Mesenchymal stem cell (in vitro differentiated cells and primary cell): ENCODE measurements at regions not wholly inside any gene's neighbourhood (a gene's known extent, or its start where the extent isn't known, plus 50 kb on each side); places are given as distances from the start of the nearest gene placed in this dataset.

ENCODE experiments used
- DNase-seq: peaks from one replicate; pipeline ENCODE4 v3.0.0-alpha.2; 2013
- H2AFZ ChIP-seq: one replicate; pipeline ENCODE4 v1.6.1; 2013; ENCODE audit warnings: low read depth, mild to moderate bottlenecking, control low read depth, inconsistent platforms, low read length, moderate library complexity
- H2AK5ac ChIP-seq: 2 replicates; pipeline ENCODE4 v1.6.1; 2013; ENCODE audit warnings: low read length, moderate library complexity, mild to moderate bottlenecking, inconsistent platforms; ENCODE audit not compliant: severe bottlenecking
- H2BK120ac ChIP-seq: one replicate; pipeline ENCODE4 v1.6.1; 2013; ENCODE audit warnings: low read depth, mild to moderate bottlenecking, inconsistent platforms, low read length, moderate library complexity
- H2BK12ac ChIP-seq, 2 experiments: one replicate each; pipeline ENCODE4 v1.6.1; 2013; ENCODE audit warnings: inconsistent platforms in 2 of 2, low read length in 2 of 2, mild to moderate bottlenecking in 2 of 2, moderate library complexity in 2 of 2, control low read depth in 1 of 2
- H2BK15ac ChIP-seq: one replicate; pipeline ENCODE4 v1.6.1; 2013; ENCODE audit warnings: mild to moderate bottlenecking, low read depth, inconsistent platforms; ENCODE audit not compliant: poor library complexity, severe bottlenecking
- H2BK5ac ChIP-seq: 2 replicates; pipeline ENCODE4 v1.6.1; 2013; ENCODE audit warnings: low read depth, mild to moderate bottlenecking, low read length, control low read depth, inconsistent platforms; ENCODE audit not compliant: poor library complexity, severe bottlenecking
- H3K14ac ChIP-seq, 2 experiments: one replicate each; pipeline ENCODE4 v1.6.1; 2013; ENCODE audit warnings: inconsistent platforms in 2 of 2, low read length in 2 of 2, control low read depth in 1 of 2, mild to moderate bottlenecking in 1 of 2, moderate library complexity in 1 of 2
- H3K18ac ChIP-seq, 2 experiments: one replicate each; pipeline ENCODE4 v1.6.1; 2013; ENCODE audit warnings: inconsistent platforms in 2 of 2, low read length in 2 of 2, control low read depth in 1 of 2, low read depth in 1 of 2, mild to moderate bottlenecking in 1 of 2
- H3K23ac ChIP-seq, 2 experiments: one replicate each; pipeline ENCODE4 v1.6.1; 2013; ENCODE audit warnings: inconsistent platforms in 2 of 2, low read length in 2 of 2, mild to moderate bottlenecking in 2 of 2, moderate library complexity in 2 of 2, control low read depth in 1 of 2
- H3K27ac ChIP-seq: 2 replicates; pipeline ENCODE4 v1.5.1; 2013; ENCODE audit warnings: mild to moderate bottlenecking, moderate library complexity, low read length, control low read depth, inconsistent platforms; ENCODE audit not compliant: poor library complexity, severe bottlenecking
- H3K27me3 ChIP-seq, 2 experiments: 2 replicates each; pipeline versions ENCODE4 v1.6.1 to v1.7.0; 2013; ENCODE audit warnings: low read length in 2 of 2, mild to moderate bottlenecking in 2 of 2, moderate library complexity in 2 of 2, control low read depth in 1 of 2, inconsistent platforms in 1 of 2; ENCODE audit not compliant: control insufficient read depth in 1 of 2, insufficient read depth in 1 of 2
- H3K36me3 ChIP-seq, 2 experiments: 2 replicates each; pipeline versions ENCODE4 v1.6.1 to v1.7.0; 2013; ENCODE audit warnings: low read length in 2 of 2, control low read depth in 1 of 2, inconsistent platforms in 1 of 2, low read depth in 1 of 2, mild to moderate bottlenecking in 1 of 2; ENCODE audit not compliant: insufficient read depth in 2 of 2, control insufficient read depth in 1 of 2
- H3K4ac ChIP-seq, 2 experiments: one replicate each; pipeline ENCODE4 v1.6.1; 2013; ENCODE audit warnings: inconsistent platforms in 2 of 2, low read length in 2 of 2, mild to moderate bottlenecking in 2 of 2, moderate library complexity in 2 of 2, control low read depth in 1 of 2, low read depth in 1 of 2
- H3K4me1 ChIP-seq: 2 replicates; pipeline ENCODE4 v1.6.1; 2013; ENCODE audit warnings: low read depth, low read length, control low read depth; ENCODE audit not compliant: control insufficient read depth, insufficient read depth
- H3K4me2 ChIP-seq: 2 replicates; pipeline ENCODE4 v1.6.1; 2013; ENCODE audit warnings: low read length, mild to moderate bottlenecking, inconsistent platforms; ENCODE audit not compliant: poor library complexity, severe bottlenecking
- H3K4me3 ChIP-seq, 2 experiments: 2 replicates each; pipeline versions ENCODE4 v1.5.1 to v1.7.0; 2013; ENCODE audit warnings: low read length in 2 of 2, mild to moderate bottlenecking in 2 of 2, control low read depth in 1 of 2, low read depth in 1 of 2; ENCODE audit not compliant: insufficient read depth in 1 of 2
- H3K79me1 ChIP-seq: replicated peaks from 2 replicates; pipeline ENCODE4 v1.6.1; 2013; ENCODE audit warnings: mild to moderate bottlenecking, control low read depth, low read length, inconsistent platforms; ENCODE audit not compliant: poor library complexity, severe bottlenecking
- H3K9ac ChIP-seq: 2 replicates; pipeline ENCODE4 v1.7.0; 2013; ENCODE audit warnings: mild to moderate bottlenecking, low read length, moderate library complexity
- H3K9me3 ChIP-seq: 2 replicates; pipeline ENCODE4 v1.7.0; 2013; ENCODE audit warnings: mild to moderate bottlenecking, low read length; ENCODE audit not compliant: control insufficient read depth
- H4K8ac ChIP-seq: one replicate; pipeline ENCODE4 v1.6.1; 2013; ENCODE audit warnings: inconsistent platforms, mild to moderate bottlenecking, low read length, moderate library complexity
- H4K91ac ChIP-seq: one replicate; pipeline ENCODE4 v1.6.1; 2013; ENCODE audit warnings: mild to moderate bottlenecking, low read length, inconsistent platforms
- WGBS: methylation state at CpG from one replicate; pipeline ENCODE4 v1.1.7; 2013; ENCODE audit warnings: mixed read lengths; 5-methylcytosine and 5-hydroxymethylcytosine counted together

GRCh38 chr7:8322667-8323066 is 60.7 kb upstream of the ICA1 start:
- peaks cover 13% of the 10 kb centered on the region for H3K9me3 ChIP-seq
- H3K27ac ChIP-seq = no peak overlapping the region
- no peak overlapping the region for H3K4me2 ChIP-seq
- H3K36me3 ChIP-seq = no peaks in the 10 kb centered on the region
- no peak overlapping the region for H2BK12ac ChIP-seq
- no peaks in the 10 kb centered on the region for H3K79me1 ChIP-seq
- no peak overlapping the region for H3K4ac ChIP-seq
- H4K8ac ChIP-seq = no peak overlapping the region
- 17% methylated on average over 1 of the region's 1 CpG for WGBS
- no peaks in the 10 kb centered on the region for H3K4me1 ChIP-seq
- no peak overlapping the region for H3K23ac ChIP-seq
- no peak overlapping the region for H3K4me3 ChIP-seq
- no peak for DNase-seq
- H2BK120ac ChIP-seq = no peak overlapping the region
- H3K27me3 ChIP-seq = no peaks in the 10 kb centered on the region
- H3K18ac ChIP-seq = no peak overlapping the region
- no peak overlapping the region for H3K9ac ChIP-seq
- H2AFZ ChIP-seq = no peak overlapping the region
- H2BK15ac ChIP-seq = no peak overlapping the region
- no peak overlapping the region for H2BK5ac ChIP-seq
- H3K14ac ChIP-seq = no peak overlapping the region
- H4K91ac ChIP-seq = no peak overlapping the region
- H2AK5ac ChIP-seq = no peak overlapping the region

GRCh38 chr7:8325067-8325466 is 63.1 kb upstream of the ICA1 start:
- H3K18ac ChIP-seq = no peak overlapping the region
- no peak for DNase-seq
- no peak overlapping the region for H3K23ac ChIP-seq
- H4K91ac ChIP-seq = no peak overlapping the region
- no peak overlapping the region for H2BK15ac ChIP-seq
- no peak overlapping the region for H3K4ac ChIP-seq
- no peak overlapping the region for H2BK120ac ChIP-seq
- no peaks in the 10 kb centered on the region for H3K36me3 ChIP-seq
- H3K27ac ChIP-seq = no peak overlapping the region
- H3K79me1 ChIP-seq = no peaks in the 10 kb centered on the region
- no peak overlapping the region for H3K14ac ChIP-seq
- H2AFZ ChIP-seq = no peak overlapping the region
- no peak overlapping the region for H2AK5ac ChIP-seq
- WGBS = 57% methylated on average over 1 of the region's 1 CpG
- H3K4me3 ChIP-seq = no peak overlapping the region
- no peak overlapping the region for H3K9ac ChIP-seq
- H3K9me3 ChIP-seq = peaks cover 6% of the 10 kb centered on the region
- no peak overlapping the region for H2BK5ac ChIP-seq
- peaks cover 0 to 3% of the 10 kb centered on the region in 2 experiments for H3K27me3 ChIP-seq
- no peak overlapping the region for H4K8ac ChIP-seq
- no peaks in the 10 kb centered on the region for H3K4me1 ChIP-seq
- no peak overlapping the region for H2BK12ac ChIP-seq
- H3K4me2 ChIP-seq = no peak overlapping the region

GRCh38 chr7:8327199-8327598 is 65.2 kb upstream of the ICA1 start:
- Histone ChIP-seq H3K27me3 (peaks cover 0 to 3% of the 10 kb centered on the region in 2 experiments), H3K9ac (no peak overlapping the region), H3K4me3 (no peak overlapping the region), H2AFZ (no peak overlapping the region), H3K79me1 (no peaks in the 10 kb centered on the region), H3K4me2 (no peak overlapping the region), H4K91ac (no peak overlapping the region), H3K18ac (no peak overlapping the region), H2BK5ac (no peak overlapping the region), H3K4me1 (no peaks in the 10 kb centered on the region), H2BK120ac (no peak overlapping the region), H3K27ac (no peak overlapping the region), H3K36me3 (no peaks in the 10 kb centered on the region), H2BK12ac (no peak overlapping the region), H3K9me3 (peaks cover 4% of the 10 kb centered on the region), H3K14ac (no peak overlapping the region), H4K8ac (no peak overlapping the region), H2AK5ac (no peak overlapping the region), H3K23ac (no peak overlapping the region), H3K4ac (no peak overlapping the region), H2BK15ac (no peak overlapping the region)
- WGBS = 56% methylated on average over 1 of the region's 3 CpGs
- no peak for DNase-seq

GRCh38 chr7:8338206-8338605 is 76.2 kb upstream of the ICA1 start:
- H3K4me2 ChIP-seq = no peak overlapping the region
- no peak overlapping the region for H2BK120ac ChIP-seq
- no peaks in the 10 kb centered on the region for H3K27me3 ChIP-seq
- H2BK12ac ChIP-seq = no peak overlapping the region
- H2BK15ac ChIP-seq = no peak overlapping the region
- H2AFZ ChIP-seq = no peak overlapping the region
- H3K18ac ChIP-seq = no peak overlapping the region
- no peak overlapping the region for H3K4me3 ChIP-seq
- no peak overlapping the region for H3K27ac ChIP-seq
- no peak overlapping the region for H3K9ac ChIP-seq
- no peak overlapping the region for H4K91ac ChIP-seq
- no peak overlapping the region for H2AK5ac ChIP-seq
- no peak overlapping the region for H3K4ac ChIP-seq
- H3K9me3 ChIP-seq = no peaks in the 10 kb centered on the region
- H2BK5ac ChIP-seq = no peak overlapping the region
- H3K79me1 ChIP-seq = no peaks in the 10 kb centered on the region
- H3K14ac ChIP-seq = no peak overlapping the region
- no peaks in the 10 kb centered on the region for H3K36me3 ChIP-seq
- no peak overlapping the region for H4K8ac ChIP-seq
- no peaks in the 10 kb centered on the region for H3K4me1 ChIP-seq
- no peak overlapping the region for H3K23ac ChIP-seq
- no peak for DNase-seq
